ENCODE measurements at regions not wholly inside any gene's neighbourhood (a gene's known extent, or its start where the extent isn't known, plus 50 kb on each side); places are given as distances from the start of the nearest gene placed in this dataset.

DNA sequence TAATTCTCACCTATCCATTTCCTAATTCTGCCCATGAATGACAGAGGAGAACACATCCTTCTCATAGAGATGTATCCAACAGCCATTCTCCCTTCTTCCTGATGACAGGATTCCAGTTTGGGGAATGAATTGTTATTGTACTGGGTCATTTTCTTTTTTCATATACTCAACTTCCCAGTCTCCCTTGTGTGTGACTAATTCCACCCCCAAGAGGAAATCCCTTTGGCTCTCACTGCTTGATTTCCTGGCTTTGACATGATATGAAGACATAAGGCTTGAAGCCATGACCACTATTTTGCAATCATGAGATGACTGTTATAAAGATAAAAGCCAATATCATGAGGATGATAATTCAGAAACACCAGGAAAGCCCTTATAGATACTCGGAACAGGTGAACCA, 384.7 kb upstream of the ACVR2A start:
- no peak for TF ChIP-seq MEIS1 (CRISPR knock-in tag; IDR thresholded peaks at IDR 0.05; ENCODE audit: borderline replicate concordance)
- no peak for TF ChIP-seq SP7 (tag by site-specific recombination; IDR thresholded peaks at IDR 0.05)
- TF ChIP-seq ZNF776 (tag by site-specific recombination; IDR thresholded peaks at IDR 0.05; ENCODE audit: borderline replicate concordance) = no peak
- TF ChIP-seq, protein P1, sequence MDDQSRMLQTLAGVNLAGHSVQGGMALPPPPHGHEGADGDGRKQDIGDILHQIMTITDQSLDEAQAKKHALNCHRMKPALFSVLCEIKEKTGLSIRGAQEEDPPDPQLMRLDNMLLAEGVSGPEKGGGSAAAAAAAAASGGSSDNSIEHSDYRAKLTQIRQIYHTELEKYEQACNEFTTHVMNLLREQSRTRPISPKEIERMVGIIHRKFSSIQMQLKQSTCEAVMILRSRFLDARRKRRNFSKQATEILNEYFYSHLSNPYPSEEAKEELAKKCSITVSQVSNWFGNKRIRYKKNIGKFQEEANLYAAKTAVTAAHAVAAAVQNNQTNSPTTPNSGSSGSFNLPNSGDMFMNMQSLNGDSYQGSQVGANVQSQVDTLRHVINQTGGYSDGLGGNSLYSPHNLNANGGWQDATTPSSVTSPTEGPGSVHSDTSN (CRISPR knock-in tag; IDR thresholded peaks at IDR 0.05) = no peak
- no peak for TF ChIP-seq REST (tag by site-specific recombination; IDR thresholded peaks at IDR 0.05)
- no peak for TF ChIP-seq ZNF76 (tag by site-specific recombination; IDR thresholded peaks at IDR 0.05; ENCODE audit: borderline replicate concordance, low read depth)
- TF ChIP-seq ZNF701 (tag by site-specific recombination; IDR thresholded peaks at IDR 0.05) = no peak
- no peak for TF ChIP-seq GLI2 (tag by site-specific recombination; IDR thresholded peaks at IDR 0.05; ENCODE audit: borderline replicate concordance, low read depth)
- no peak for TF ChIP-seq PRDM1 (tag by site-specific recombination; IDR thresholded peaks at IDR 0.05)
- no peak for TF ChIP-seq IKZF3 (tag by site-specific recombination; IDR thresholded peaks at IDR 0.05)
- TF ChIP-seq ZNF146 (tag by site-specific recombination; IDR thresholded peaks at IDR 0.05) = no peak

Measured in HEK293 (cell line).